Renal cortical epithelial cell (primary cell): ENCODE measurements at regions not wholly inside any gene's neighbourhood (a gene's known extent, or its start where the extent isn't known, plus 50 kb on each side); places are given as distances from the start of the nearest gene placed in this dataset.

Experiments used
- DNase-seq: peaks from one replicate; pipeline ENCODE4 v3.0.0-alpha.2; 2011; ENCODE audit warnings: low read depth

GRCh38 chr15:87167706-87168105 lies 1088.0 kb downstream of the AGBL1 start:
- no peak for DNase-seq

GRCh38 chr15:87167055-87167454 lies 1087.4 kb downstream of the AGBL1 start:
- no peak for DNase-seq

DNA sequence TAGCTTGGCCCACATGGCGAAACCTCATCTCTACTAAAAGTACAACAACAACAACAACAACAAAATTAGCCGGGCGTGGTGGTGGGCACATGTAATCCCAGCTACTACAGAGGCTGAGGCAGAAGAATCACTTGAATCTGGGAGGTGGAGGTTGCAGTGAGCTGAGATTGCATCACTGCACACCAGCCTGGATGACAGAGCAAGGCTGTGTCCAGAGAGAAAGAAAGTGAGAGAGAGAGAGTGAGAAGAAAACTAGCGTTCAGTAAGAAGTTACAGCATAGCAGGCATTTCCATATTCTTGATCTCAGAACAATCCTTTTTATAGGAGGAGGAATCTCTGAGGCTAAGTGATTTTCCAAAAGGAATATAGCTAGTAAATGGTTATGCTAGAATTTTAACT lies 1076.1 kb downstream of the AGBL1 start:
- DNase-seq = no peak

DNA sequence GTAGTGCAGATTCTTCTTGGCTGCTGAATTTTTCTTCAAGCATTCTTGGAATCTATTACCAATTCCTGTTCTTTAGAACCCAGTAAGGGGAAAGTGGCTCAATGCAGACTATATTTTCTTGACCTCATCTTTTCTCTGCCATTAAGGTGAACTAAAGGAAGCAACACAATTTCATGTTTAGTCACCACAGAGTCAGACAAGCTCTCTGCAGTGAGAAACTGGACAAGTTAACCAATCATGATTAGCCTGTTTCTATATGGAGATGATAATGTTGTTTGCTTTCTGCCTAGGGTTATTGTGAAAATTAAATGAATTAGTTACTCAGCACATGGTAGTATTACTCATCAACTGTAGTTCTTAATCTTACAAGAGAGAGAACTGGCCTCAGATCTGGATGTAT lies 1075.1 kb downstream of the AGBL1 start:
- DNase-seq = no peak

GRCh38 chr15:87151202-87151748 lies 1071.6 kb downstream of the AGBL1 start:
- DNase-seq = no peak

DNA sequence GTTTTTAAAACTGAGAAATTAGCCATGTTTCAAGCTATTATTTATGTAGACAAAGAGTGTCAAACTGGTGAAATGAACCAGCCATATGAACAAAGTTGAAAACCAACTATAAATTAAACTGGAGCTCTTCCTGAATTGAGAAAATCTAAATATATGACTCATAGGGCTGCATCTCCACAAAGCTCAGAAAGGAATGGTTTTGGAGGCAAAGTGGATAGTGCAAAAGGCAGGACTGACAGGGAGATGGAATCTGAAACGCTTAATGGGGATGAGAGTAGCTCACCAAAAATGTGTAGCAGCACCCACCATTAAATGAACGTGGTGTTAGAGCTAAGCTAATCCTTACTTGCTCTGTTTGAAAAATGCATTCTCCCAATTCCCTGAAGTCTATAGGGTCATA lies 1066.0 kb downstream of the AGBL1 start:
- DNase-seq = no peak

GRCh38 chr15:87144775-87145174 lies 1065.1 kb downstream of the AGBL1 start:
- DNase-seq = no peak

- DNase-seq = no peak
These were observed 1062.4 kb downstream of the AGBL1 start for GRCh38 chr15:87142096-87142495.

DNA sequence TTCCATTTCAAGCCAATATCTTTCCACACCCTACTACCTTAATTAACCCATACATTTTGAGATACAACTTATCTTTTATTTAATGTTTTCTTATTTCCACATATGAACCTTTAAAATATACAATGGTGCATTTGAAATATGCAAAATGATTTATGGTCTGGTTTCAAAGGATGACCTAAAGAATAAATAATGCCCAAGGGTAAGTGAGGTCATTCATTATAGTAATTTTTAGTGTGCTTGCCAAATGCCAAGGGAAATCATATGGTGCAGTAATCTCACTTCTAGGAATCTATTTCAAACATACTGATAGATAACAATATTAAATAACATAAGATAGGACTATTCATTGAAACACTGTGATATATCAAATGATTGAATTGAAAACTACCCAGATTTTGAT lies 1055.4 kb downstream of the AGBL1 start:
- DNase-seq = no peak

DNA sequence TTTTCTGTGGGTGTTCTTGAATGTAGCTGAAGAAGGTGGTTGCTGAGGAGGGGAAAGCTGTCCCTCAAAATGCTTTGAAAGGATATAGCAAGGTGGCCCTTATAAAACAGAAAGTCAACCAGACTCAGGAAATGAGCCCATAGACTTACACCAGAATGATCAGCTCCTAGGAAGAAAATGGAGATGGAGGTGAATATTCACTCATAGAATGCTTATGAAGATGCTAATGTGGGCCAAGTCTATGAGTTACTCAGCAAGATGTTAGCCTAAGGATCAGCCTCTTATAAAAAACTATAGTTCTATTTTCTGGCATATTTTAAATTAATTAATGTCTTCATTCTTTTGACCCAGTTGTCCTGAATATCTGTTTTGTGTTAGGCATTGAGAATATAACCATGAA lies 1054.0 kb downstream of the AGBL1 start:
- no peak for DNase-seq

DNA sequence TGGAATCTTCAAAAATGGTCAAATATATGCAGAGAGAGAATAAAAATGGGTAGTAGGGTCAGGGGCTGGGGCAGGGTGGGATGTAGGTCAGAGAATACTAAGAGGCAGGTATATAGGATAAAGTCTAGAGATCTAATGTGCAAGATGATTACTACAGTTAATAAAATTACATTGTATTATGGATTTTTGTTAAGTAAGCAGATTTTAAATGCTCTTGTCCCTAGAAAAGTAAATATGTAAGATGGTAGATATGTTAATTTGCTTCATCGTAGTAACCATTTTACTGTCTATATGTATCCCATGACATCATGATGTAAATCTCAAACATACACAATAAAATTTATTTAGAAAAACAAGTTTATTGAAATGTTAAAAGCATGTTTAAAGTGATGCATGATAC lies 1051.4 kb downstream of the AGBL1 start:
- no peak for DNase-seq

DNA sequence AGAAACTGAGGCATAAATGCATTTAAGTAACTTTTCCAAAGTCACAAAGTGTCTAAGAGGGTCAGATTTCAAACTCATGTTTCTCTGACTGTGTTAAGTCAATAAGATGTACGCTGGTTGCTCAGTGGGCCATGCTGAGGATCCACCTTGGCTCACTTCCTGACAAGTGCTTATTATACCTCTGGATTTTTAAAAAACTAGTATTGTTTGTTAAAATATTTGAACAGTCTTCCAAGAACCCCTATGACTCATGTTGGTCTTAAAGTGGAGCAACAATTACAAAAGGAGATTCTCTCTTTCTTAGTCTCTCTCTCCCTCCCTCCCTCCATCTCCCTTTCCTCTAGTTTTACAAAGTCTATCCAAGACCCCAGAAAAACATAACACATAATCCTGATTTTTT lies 1050.2 kb downstream of the AGBL1 start:
- no peak for DNase-seq

- no peak for DNase-seq
These were observed 1044.2 kb downstream of the AGBL1 start for GRCh38 chr15:87123676-87124382.

DNA sequence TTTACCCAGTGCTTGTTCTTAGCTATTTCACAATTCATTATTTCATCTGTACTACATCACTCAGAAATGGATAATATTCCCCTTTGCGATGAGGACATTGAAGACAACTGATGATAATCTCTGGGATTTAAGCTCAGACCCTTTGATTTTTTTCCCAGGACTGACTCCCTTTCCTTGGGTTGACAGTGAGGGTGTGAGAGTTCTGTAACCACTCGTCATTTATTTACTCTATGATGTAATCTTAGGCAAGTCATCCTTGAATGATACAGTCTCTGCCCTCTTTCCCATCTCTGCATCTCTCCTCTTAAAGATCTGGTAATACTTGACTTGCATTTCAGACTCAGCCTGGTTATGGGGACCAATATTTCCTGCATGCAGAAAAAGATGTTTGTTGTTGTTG lies 1041.7 kb downstream of the AGBL1 start:
- no peak for DNase-seq

- DNase-seq = no peak
These were observed 1040.9 kb downstream of the AGBL1 start for GRCh38 chr15:87120555-87120954.

DNA sequence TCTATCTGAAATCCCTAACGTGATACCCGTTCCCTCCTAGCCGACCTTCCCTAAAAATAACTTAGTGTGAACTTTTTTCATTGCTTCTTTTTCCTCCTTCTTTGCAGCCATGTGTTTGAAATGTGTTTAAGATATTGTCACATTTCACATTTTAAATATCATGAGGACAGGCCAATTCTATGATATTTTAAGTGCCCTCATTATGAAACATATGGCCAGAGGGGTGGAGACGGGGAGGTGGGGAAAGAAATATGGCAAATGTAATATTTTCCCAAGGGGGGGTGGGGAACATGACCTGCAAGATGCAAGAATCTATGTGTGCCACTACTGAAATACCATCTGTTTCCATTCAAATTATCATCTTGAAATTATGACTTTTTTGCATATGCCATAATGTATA lies 1039.2 kb downstream of the AGBL1 start:
- DNase-seq = no peak

DNA sequence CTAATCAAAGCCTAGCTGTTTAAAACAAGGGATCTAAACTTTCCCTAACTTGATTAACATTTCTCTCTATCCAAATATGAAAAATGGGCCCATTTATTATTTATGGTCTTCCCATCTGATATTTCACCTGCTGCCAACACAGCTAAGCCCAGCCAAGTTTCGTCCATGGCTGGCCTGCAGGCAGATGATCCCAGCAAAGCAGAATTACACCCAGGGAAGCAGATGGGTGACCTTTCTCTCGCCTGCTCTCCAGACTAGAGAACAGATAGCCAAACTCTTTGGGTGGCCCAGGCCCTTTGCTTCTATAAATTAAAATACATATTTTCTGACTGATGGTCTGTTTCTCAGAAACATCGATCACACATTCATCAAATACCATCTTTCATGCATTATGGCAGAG lies 1038.8 kb downstream of the AGBL1 start:
- DNase-seq = no peak

- DNase-seq = no peak
These were observed 1036.1 kb downstream of the AGBL1 start for GRCh38 chr15:87115795-87116194.

GRCh38 chr15:87099916-87100315 lies 1020.2 kb downstream of the AGBL1 start:
- DNase-seq = no peak

DNA sequence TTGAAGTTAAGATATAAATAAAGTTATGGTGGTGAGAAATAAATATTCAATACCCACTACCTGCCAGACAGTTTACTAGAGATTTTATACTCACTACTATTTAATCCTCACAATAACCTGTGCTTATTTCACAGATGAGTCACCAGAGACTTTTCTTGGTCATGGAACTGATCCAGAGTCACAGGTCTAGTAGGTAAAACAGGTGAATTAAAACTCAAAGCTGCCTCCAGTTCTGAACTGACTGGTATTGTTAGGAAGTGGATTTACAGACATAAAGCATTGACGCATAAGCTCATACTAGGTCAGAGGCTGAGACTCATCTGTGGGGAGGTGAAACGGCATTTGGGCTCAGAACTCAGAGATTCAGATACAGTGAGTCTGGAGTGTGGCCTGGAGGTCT lies 1009.9 kb downstream of the AGBL1 start:
- no peak for DNase-seq

GRCh38 chr15:87083201-87083600 lies 1003.5 kb downstream of the AGBL1 start:
- DNase-seq = no peak

- DNase-seq = no peak
These were observed 1002.9 kb downstream of the AGBL1 start for GRCh38 chr15:87082581-87082980.

DNA sequence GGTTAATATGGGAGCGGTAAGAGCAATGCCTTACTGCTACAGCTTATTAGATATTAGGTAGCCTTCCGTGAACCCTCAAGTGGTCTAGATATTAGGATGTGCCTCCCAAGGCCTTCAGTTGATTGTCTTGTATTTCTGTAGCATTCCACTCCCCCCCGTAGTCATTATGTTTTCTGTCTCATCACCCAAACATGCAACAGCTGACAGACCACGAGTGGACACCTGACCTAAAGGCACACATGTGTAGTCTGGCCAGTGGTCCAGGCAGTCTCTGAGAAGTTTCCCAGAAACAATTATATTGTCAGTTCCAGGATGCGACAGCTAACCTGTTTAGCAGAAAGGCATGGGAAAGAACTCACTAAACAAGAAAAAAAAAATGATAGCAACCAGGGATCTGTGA lies 1000.9 kb downstream of the AGBL1 start:
- no peak for DNase-seq
